Keratinocyte (primary cell): ENCODE measurements at regions not wholly inside any gene's neighbourhood (a gene's known extent, or its start where the extent isn't known, plus 50 kb on each side); places are given as distances from the start of the nearest gene placed in this dataset.

Source experiments
- EZH2 ChIP-seq: IDR thresholded peaks from one replicate; pipeline ENCODE4 v1.6.1; 2012; ENCODE audit warnings: inconsistent platforms, mild to moderate bottlenecking, low read length, moderate library complexity
- TF ChIP-seq, protein P1 (sequence below), 3 experiments: IDR thresholded peaks in 1 of 3; conservative IDR thresholded peaks in 1 of 3; optimal IDR thresholded peaks in 1 of 3; 2 replicates in 2 of 3; 3 replicates in 1 of 3; pipeline versions ENCODE3 to v1.5.1; 2011; ENCODE audit warnings: low read length in 3 of 3, mild to moderate bottlenecking in 3 of 3, moderate library complexity in 2 of 3, control low read depth in 1 of 3, inconsistent platforms in 1 of 3; ENCODE audit not compliant: insufficient read depth in 2 of 3; ENCODE audit errors: extremely low read depth in 1 of 3

GRCh38 chr13:106095919-106096318 lies 439.5 kb downstream of the EFNB2 start:
- TF ChIP-seq, protein P1, sequence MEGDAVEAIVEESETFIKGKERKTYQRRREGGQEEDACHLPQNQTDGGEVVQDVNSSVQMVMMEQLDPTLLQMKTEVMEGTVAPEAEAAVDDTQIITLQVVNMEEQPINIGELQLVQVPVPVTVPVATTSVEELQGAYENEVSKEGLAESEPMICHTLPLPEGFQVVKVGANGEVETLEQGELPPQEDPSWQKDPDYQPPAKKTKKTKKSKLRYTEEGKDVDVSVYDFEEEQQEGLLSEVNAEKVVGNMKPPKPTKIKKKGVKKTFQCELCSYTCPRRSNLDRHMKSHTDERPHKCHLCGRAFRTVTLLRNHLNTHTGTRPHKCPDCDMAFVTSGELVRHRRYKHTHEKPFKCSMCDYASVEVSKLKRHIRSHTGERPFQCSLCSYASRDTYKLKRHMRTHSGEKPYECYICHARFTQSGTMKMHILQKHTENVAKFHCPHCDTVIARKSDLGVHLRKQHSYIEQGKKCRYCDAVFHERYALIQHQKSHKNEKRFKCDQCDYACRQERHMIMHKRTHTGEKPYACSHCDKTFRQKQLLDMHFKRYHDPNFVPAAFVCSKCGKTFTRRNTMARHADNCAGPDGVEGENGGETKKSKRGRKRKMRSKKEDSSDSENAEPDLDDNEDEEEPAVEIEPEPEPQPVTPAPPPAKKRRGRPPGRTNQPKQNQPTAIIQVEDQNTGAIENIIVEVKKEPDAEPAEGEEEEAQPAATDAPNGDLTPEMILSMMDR (optimal IDR thresholded peaks at IDR 0.05 in 1 of 3, IDR thresholded peaks at IDR 0.05 in 1 of 3, conservative IDR thresholded peaks at IDR 0.05 in 1 of 3; ENCODE audit: extremely low read depth in 1 of 3, insufficient read depth in 2 of 3, low read length in 3 of 3) = no peak
- no peak for TF ChIP-seq EZH2
